ENCODE measurements at regions not wholly inside any gene's neighbourhood (a gene's known extent, or its start where the extent isn't known, plus 50 kb on each side); places are given as distances from the start of the nearest gene placed in this dataset.

DNA sequence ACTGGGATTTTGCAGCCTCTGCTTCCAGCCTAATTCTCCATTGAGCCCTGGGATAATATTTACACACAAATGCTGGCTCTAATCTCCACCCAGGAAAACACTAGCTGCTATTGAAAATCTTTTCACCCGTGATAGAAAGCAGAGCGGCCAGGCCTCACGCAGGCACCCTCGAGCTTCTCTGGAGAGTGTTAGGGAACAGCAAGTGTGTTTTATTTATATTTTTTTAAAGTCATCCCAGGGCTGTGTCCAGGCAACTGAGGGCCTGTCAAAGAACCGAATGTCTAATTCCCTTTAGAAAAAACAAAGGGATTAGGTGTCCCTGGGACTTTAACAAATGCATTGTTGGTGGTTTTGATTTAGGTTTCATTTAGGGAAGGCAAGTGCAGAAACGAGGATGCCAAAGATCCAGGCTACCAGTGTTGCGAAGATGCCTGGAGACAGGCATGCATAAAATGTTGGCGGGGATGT, 51.2 kb upstream of the SPRY4 start:
- TF ChIP-seq, protein P1, sequence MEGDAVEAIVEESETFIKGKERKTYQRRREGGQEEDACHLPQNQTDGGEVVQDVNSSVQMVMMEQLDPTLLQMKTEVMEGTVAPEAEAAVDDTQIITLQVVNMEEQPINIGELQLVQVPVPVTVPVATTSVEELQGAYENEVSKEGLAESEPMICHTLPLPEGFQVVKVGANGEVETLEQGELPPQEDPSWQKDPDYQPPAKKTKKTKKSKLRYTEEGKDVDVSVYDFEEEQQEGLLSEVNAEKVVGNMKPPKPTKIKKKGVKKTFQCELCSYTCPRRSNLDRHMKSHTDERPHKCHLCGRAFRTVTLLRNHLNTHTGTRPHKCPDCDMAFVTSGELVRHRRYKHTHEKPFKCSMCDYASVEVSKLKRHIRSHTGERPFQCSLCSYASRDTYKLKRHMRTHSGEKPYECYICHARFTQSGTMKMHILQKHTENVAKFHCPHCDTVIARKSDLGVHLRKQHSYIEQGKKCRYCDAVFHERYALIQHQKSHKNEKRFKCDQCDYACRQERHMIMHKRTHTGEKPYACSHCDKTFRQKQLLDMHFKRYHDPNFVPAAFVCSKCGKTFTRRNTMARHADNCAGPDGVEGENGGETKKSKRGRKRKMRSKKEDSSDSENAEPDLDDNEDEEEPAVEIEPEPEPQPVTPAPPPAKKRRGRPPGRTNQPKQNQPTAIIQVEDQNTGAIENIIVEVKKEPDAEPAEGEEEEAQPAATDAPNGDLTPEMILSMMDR (IDR thresholded peaks at IDR 0.05; ENCODE audit: low read depth, low read length, missing control alignments): no peak
- no peak for DNase-seq (ENCODE audit: low read depth)
- no peak overlapping the region for H3K4me3 ChIP-seq (ENCODE audit: low read depth, low read length)
- in situ Hi-C loops (cut with HindIII; ENCODE audit: low sequenced_read_pairs): loop anchor here (10.0 kb wide), 1 partner anchor 169 kb away; no protein-coding TSS in a partner anchor
